Right renal pelvis (tissue), 4 donors: ENCODE measurements at regions not wholly inside any gene's neighbourhood (a gene's known extent, or its start where the extent isn't known, plus 50 kb on each side); places are given as distances from the start of the nearest gene placed in this dataset.

ENCODE experiments used
- DNase-seq, 4 donors: peaks; one replicate each; pipeline ENCODE4 v3.0.0-alpha.2; 2013; ENCODE audit warnings: low read depth in 4 of 4, low spot score in 3 of 4, missing footprints in 1 of 4

DNA sequence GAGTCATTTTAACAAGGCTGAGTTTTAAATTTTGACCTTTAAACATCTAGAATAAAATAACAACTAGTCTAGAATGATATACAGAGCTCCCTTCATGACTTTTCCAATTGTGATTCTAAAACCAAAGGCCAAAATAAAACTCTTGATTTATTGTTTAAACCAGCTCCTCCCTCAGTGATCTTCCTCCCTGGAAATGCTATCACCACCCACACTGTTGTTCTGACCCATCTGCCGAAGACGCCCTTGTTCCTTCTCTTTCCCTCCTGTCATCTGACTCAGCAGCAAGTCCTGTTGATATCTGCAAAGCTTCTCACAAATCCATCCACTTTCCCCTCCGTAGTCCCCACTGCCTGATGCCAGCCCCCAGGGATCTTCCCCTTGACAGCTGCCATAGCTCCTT lies 231.6 kb upstream of the DYNLRB2 start:
- no peak for DNase-seq

DNA sequence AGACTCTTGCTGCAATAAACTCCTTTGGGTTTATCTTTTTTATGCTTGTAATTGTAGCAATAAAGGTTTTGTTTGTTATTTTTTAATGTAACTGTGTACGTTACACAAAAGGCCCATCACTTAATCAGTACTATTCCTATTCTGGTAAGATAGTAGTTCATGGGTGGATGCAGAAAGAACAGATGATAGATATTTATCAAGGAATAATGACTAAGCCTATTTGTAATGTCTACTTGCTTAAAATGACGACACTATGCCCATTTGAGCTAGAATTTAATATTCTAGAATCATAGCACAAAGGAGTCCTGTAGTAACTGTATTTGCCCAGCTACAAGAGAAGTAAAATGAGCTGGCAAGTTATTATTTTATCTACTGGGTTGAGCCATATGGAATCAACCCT lies 235.4 kb upstream of the DYNLRB2 start:
- no peak for DNase-seq

DNA sequence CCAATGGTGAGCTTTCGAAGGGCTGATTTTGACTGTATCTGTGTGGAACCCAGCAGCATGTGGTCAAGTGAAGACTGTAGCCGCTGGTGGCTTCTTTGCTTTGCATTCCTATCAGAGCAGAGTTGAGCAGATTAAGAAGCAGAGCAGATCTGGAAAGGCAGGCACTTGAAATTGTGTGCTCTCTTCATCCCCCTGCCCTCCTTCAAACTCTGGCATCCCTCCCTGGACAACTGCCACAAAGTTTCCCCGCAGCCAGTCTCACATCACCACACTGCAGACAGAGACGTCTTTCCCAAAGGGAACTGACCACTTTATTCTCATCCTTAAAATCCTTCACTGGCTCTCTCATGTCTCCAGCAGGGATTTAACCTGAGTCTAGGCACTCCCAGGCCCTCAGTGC lies 237.1 kb upstream of the DYNLRB2 start:
- no peak for DNase-seq

DNA sequence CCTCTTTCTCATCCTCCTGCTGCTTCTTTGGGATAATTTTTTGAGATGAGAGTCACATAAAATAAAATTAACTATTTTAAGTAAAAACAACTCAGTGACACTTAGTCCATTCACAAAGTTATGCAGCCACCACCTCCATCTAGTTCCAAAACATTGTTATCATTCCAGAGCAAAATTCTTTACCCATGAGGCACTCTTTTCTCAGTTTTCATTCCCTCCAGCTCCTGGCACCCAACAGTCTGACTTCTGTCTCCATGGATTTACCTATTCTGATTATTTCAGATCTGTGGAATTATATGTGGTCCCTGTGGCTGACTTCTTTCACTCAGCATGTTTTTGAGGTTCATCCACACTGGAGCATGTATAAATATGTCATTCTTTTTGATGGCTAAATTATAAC lies 239.9 kb upstream of the DYNLRB2 start:
- DNase-seq: no peak

DNA sequence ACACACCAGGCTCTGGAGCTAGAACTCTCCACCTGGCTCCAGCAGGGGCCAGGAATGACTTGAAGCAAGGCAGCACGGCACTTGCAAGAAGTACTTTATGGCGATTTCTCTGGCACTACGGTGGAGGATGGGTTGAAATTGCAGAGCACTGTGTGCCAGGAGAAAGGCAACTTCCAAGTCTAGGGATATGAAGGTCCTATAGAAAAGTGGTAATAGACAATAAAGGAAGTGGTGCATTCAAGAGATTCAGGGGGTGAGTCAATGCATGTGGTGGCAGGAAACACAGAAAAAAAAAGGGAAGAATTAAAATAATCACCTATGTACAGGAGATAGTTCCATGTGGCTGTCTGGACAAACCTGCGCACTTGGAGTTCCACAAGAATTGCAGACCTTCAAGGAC lies 240.3 kb upstream of the DYNLRB2 start:
- no peak for DNase-seq

DNA sequence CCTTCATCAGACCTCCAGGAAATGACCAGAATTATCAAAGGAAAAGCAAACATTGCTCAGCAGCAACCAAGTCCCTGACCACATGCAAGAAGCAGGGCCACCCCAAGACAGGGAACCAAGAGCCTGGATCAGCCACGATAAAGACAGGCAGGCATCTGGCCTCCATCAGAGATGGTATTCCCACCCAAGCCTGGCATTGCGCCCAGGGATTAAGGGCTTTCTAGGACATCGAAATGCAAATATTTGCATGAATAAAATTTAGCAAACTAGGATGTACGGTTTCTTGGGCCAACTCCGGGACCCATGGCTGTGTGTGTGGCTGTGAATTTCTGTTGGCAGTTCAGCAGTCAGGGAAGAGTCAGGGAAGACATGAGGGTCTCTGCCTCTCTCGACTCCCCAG lies 241.4 kb upstream of the DYNLRB2 start:
- no peak for DNase-seq

DNA sequence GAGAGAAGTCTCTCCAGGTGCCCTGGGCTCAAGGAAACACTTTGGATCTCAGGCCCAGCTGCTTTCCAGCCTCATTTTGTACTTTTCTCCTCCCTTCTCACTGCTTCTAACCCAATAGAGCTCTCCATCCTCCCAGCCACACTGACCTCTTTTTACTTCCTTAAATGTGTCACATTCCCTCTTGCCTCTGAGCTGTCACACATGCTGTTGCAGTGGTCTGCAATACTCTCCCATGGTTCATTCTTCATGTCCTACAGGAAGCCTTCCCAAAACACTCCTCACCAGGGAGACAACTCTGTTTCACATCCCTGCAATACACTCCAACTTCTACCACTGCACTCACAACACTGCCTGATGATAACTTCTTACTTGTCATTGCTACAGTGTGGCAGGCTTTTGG lies 242.1 kb upstream of the DYNLRB2 start:
- no peak for DNase-seq

DNA sequence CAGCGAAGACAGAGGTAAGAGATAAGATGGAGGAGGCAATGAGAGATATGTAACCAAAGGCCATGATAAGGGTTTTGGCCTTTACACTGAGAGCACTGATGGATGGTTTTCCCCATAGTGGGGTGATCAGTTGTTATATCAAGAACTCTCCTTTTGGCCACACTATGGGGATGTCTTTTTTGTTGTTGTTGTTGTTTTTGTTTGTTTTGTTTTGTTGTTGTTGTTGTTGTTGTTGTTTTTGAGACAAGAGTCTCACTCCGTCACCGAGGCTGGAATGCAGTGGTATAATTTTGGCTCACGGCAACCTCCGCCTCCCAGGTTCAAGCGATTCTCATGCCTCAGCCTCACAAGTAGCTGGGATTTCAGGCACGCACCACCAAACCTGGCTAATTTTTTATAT lies 244.8 kb upstream of the DYNLRB2 start:
- no peak for DNase-seq

DNA sequence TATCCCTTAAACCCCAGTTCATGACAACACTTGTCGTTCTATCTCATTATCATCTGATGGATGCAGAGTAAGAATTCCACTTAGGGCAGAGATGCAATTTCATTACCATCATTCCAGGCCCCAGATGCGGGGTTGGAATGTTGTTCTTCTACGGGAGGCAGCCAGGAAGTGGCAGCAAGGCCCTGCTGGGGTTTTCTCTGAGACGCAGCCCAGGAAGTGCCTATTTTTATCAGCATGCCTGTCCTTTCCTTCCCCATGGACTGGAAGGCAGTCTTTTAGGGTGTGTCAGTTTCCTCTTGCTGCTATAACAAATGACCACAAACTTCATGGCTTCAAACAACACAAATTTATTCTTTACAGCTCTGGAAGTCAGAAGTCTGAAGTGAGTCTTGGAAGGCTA lies 246.6 kb upstream of the DYNLRB2 start:
- no peak for DNase-seq

DNA sequence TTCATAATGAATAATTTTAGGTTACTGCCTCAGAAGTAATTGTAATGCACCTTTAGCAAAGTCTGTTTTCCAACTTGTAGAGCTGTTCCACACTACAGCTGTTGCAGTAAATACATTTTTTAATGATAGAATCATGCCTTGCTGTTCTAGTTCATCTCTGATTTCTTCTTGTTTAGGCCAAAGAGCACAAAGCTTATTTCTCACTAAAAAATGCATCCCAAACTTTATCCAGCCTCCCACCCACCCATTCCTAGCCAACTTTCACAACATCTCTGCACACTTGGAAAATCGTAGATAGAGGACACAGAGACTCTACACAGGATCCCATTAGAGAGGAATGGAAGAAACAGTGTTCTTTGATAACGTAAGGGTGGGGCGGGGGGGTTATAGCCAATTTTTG lies 252.2 kb upstream of the DYNLRB2 start:
- DNase-seq: no peak

DNA sequence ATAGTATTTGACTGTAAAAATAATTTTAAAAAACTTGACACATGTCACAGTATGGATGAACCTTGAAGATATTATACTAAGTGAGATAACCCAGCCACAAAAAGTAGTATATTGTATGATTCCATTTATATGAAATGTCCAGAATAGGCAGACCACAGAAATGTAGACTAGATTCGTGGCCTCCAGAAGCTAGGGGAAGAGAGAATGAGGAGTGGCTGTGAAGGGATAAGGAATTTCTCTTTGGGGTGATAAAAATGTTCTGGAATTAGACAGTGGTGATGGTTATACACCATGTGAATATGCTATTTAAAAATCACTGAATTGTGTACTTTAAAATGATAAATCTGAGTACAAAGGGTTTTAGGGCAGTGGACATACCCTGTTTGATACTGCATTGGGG lies 253.1 kb upstream of the DYNLRB2 start:
- no peak for DNase-seq

DNA sequence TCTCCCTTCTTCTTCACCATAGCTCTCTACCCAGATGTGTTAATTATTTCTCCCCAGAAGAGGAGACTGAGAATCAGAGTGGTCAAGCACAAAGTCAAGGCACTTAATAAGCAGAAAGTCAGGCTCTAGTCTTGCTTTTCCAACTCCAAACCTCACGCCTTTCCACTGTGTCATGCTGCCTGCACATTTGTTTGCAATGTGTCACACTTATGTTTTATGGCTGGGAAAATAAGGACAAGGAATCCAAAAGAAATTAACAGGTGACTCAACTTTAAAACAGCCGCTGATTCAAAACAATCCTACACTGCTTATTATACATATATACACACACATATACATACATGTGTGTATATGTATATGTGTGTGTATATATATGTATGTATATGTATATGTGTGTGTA lies 255.7 kb upstream of the DYNLRB2 start:
- no peak for DNase-seq

DNA sequence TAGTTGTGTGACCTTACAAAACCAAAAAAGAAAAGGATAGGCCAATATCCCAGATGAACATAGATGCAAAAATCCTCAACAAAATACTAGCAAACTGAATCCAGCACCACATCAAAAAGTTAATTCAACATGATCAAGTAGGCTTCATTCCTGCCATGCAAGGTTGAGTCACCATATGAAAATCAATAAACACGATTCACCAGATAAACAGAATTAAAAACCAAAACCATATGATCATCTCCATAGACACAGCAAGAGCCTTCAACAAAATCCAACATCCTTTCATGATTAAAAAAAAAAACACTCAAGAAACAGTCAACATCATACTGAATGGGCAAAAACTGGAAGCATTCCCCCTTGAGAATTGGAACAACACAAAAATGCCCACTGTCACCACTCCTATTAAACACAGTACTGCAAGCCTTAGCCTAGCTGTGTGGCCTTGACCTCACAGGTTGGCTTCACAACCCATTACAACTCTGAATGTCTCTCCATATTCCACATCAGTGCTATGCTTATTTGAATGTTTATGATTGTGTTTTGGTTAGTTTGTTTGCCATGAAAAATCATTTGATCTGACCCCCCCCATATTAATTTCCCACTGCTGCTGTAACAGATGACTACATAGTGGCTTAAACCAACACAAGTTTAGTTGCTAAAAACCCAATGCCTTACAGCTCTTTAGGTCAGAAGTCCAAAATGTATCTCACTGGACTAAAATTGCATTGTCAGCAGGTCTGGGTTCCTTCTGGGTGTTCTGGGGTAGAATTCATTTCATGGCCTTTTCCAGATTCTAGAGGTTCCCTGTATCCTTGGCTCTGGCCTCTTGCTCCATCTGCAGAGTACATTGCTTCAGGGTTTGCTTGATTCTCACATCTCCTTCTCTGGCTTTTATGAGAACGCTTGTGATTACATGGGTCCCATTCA lies 257.1 kb upstream of the DYNLRB2 start:
- no peak for DNase-seq

DNA sequence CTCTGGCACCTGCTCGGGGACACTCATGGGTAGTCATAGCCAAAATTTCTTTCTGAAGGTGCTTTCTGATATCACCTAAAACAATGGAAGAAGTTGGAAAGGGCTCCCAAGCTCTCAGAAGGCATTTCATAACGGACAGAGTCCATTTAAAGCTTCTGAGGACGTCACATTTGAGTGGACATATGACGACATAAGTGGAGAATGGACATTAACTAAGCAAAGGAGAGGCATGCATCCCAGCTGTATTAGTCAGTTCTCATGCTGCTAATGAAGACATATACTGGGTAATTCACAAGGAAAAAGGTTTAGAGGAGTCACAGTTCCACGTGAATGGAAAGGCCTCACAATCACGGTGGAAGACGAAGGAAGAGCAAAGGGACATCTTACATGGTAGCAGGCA lies 260.2 kb upstream of the DYNLRB2 start:
- DNase-seq: no peak

DNA sequence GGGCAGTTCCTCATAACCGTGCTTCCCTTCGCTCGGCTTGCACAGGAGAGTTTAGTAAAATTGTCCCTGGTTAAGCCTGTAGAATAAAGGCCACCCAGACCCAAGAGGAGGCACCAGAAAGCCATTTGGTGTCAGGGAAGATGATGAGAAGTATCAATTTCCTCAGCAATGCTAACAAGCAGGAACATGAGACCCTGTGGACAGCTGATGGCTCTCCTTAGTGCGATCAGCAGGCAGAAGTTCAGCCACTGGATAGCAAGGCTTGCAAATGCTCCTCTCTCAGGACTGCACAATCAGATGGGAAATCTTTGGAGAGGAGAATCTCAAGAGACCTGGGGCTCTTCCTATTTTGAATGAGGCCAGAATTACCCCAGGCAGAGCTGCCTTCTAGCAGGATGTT lies 261.1 kb upstream of the DYNLRB2 start:
- DNase-seq: no peak

DNA sequence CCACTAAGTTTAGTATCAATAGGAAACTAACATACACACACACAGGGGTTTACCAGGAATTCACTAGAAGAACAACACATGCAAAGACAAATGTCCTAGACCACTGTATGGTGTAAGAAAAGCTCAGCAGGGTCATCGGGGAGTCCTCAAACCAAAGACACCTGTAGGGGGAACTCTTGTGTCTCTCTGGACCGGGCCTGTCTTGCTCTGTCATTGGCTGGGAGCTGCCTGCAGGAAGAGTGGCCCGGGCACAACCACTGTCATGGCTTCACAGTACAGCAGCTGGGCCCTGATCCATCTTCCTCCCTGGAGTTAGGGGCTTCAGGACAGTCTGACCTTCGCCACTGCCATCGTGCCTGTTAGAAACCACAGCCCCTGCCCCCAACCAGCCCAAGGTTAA lies 263.6 kb upstream of the DYNLRB2 start:
- no peak for DNase-seq

DNA sequence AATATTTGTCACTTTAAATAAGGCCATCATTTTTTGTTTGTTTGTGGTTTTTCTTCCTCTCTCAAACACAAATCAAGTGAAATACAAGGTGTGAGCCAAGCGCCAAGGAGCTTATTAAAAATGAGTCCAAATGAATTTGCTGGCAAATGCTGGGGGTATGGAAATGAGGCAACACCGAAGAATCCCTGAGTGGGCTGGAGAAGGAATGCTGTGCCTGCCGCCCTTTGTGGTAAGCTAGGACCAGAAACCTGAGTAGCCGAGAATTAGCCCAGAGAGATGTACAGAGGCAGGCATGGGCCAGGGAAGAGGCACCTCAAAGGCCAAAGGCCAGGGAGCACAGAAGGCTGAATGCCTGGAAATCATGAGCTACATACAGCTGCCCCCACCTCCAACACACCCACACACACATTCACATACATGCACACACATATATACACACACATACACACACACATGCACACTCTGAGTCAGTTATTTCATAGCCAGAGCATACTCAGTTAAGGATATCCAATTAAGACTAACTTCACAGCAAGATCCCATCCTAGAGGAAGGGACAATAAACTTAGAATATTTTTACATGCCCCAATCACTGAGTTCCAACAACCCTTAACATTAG lies 266.1 kb upstream of the DYNLRB2 start:
- DNase-seq: no peak

DNA sequence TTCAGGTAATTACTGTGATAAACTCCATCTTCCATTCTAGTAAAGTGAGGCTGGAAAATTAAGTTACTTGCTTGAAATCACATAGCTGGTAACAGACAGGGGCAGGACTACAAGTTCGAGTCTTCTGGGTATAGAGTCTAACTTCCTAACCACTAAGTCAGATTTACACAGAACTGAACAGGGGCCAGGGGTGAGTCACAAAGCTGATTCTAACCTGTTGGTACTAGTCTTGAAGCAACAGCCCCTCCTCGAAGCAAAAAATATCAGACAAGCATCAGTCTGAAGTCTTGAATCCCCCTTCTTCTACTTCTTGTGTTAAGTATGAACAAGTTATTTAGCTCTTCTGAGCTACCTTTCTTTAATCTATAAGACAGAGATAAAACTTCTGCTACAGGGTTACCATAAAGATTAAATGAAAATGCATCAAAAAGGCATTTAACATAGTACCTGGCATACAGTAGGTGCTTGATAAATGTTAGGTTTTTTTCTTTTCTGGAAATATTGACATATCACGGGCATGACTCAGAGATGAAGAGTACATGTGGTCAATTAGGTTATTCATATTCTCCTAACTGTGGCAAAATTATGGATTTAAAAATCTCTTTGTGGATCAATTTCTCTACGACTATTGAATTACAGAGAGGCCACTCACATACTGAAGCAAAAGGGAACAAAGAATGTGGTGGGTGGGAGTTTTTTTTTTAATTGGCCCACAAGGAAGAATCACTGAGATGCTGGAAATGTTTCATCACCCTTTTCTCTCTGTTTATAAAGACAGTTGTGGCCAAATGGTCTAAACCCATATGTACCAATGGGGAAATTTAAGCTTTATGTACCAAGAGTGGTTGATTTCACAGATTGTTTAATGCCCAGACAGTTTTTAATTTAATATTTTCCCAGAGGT lies 266.9 kb upstream of the DYNLRB2 start:
- DNase-seq: no peak

DNA sequence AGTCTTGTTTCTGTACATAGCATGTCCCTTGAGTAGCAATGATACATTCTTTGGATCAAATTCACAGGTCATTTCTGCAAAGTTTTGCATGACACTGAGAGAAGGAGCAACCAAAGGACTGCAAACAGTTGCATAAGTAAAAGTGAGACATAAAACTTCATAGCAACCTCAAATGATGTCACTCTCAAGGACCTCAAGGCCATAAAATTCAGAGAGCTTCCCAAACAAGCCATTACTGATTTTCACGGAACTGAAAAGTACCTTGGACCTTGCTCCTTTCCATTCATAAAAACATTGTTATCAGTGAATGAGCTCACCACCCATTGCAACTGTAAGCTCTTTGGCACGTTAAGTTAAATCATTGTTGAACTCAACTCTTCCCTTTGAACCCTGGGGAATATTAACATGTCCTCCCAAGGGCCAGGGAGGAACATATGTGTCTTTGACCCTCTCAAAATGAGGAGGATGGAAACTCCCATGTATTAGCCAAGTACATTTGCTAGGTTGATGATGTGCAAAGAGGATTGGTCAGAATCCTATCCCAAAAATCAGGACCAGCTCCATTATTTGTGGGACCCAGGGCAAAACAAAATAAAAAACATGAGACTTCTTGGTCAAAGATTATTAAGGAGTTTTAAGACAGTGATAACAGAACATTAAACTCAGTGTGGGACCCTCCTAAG lies 275.0 kb upstream of the DYNLRB2 start:
- no peak for DNase-seq

DNA sequence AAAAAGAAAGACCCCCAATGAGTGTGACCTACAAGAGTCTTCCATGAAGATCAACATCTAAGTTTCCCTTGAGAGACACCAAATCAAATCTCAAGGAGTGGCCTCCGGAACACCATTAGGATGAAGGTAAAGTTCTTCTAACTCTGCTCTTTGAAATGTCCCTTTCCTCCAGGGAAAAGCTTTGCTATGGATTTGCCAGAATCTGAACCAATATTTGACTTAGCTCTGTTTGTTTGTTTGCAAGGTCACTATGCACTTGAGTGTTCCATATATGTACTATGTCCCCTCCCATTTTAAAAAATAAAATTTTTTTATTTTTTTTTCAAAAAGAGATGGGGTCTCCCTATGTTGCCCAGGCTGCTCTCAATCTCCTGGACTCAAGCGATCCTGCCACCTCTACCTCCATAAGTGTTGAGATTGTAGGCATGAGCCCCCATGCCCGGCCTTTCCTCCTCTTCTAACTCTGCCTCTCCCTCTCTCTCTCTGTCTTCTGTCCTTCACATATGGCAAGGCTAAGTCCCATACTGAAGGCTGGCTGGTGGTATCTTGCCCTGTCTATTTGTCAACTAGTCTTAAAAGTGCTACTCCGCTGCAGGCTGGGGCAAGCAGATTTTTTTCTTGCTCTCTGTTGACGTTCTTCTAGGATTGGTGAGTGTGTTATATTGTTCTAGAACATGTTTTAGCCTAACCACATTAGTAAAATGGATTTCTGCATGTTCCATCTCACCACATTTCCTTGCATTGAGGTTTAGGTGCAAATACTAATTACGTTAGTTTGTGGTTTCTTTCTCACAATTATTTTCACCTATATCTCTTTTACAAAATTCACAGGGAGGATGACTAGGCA lies 276.7 kb upstream of the DYNLRB2 start:
- no peak for DNase-seq
